ENCODE measurements at regions not wholly inside any gene's neighbourhood (a gene's known extent, or its start where the extent isn't known, plus 50 kb on each side); places are given as distances from the start of the nearest gene placed in this dataset.

DNA sequence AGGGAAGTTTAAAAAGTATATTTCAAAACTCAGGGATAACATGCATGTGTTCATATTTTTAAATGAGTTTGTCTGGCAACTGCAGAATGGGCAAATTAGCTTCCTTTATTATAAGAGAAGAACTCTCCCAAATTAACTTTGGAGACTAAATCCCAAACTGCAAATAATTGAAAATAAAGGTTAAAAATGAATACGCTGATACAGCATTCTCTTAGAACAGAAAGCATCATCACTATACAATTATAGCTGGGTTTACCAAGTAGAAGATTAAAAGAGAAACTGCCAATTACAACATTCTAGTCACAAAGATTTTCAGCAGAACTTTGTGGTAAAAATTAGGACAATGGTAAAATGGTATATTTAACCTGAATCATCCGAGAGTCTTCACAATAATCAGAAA, 73.3 kb downstream of the OLFM4 start:
- Histone ChIP-seq H2AFZ (ENCODE audit: low read length) (no peak overlapping the region), H3K27me3 (ENCODE audit: insufficient read depth, low read length) (no peaks in the 10 kb centered on the region), H3K79me2 (ENCODE audit: insufficient read depth, low read length) (no peaks in the 10 kb centered on the region), H3K36me3 (ENCODE audit: insufficient read depth, low read length) (no peaks in the 10 kb centered on the region), H4K20me1 (ENCODE audit: insufficient read depth, low read length) (no peaks in the 10 kb centered on the region), H3K27ac (ENCODE audit: low read depth, low read length) (no peak overlapping the region), H3K4me3 (ENCODE audit: insufficient read depth, low read length) (no peak overlapping the region), H3K4me2 (ENCODE audit: insufficient read depth, low read length) (no peak overlapping the region), H3K4me1 (ENCODE audit: insufficient read depth, low read length) (no peaks in the 10 kb centered on the region), H3K9me3 (ENCODE audit: low read depth, low read length) (no peaks in the 10 kb centered on the region)
- TF ChIP-seq, protein P1, sequence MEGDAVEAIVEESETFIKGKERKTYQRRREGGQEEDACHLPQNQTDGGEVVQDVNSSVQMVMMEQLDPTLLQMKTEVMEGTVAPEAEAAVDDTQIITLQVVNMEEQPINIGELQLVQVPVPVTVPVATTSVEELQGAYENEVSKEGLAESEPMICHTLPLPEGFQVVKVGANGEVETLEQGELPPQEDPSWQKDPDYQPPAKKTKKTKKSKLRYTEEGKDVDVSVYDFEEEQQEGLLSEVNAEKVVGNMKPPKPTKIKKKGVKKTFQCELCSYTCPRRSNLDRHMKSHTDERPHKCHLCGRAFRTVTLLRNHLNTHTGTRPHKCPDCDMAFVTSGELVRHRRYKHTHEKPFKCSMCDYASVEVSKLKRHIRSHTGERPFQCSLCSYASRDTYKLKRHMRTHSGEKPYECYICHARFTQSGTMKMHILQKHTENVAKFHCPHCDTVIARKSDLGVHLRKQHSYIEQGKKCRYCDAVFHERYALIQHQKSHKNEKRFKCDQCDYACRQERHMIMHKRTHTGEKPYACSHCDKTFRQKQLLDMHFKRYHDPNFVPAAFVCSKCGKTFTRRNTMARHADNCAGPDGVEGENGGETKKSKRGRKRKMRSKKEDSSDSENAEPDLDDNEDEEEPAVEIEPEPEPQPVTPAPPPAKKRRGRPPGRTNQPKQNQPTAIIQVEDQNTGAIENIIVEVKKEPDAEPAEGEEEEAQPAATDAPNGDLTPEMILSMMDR (IDR thresholded peaks at IDR 0.05; ENCODE audit: extremely low read depth, low read depth, low read length): no peak
- DNase-seq (ENCODE audit: insufficient read length, low spot score, missing footprints): no peak

DNA sequence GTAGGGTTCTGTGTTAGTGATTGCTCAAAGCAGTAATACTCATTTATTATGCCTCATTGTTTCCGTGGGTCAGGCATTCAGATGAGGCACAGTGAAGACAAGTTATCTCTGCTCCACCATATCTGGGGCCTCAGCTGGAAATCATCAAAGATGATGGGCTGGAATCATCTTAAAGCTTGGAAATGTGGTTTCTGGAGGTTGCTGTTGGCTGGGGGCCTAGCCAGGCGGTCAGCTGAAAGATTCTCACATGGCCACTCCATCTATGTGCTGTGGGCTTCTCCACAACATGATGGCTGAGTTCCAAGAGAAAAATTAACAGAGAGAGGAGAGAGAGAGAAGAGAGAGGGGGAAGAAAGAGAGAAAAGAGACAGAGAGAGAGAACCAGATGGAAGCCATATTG, 75.5 kb downstream of the OLFM4 start:
- no peaks in the 10 kb centered on the region for H3K36me3 ChIP-seq (ENCODE audit: insufficient read depth, low read length)
- no peak overlapping the region for H3K4me2 ChIP-seq (ENCODE audit: insufficient read depth, low read length)
- H3K4me1 ChIP-seq (ENCODE audit: insufficient read depth, low read length): no peaks in the 10 kb centered on the region
- no peaks in the 10 kb centered on the region for H3K27me3 ChIP-seq (ENCODE audit: insufficient read depth, low read length)
- H3K4me3 ChIP-seq (ENCODE audit: insufficient read depth, low read length): no peak overlapping the region
- TF ChIP-seq, protein P1 (IDR thresholded peaks at IDR 0.05; ENCODE audit: extremely low read depth, low read depth, low read length): no peak
- H3K79me2 ChIP-seq (ENCODE audit: insufficient read depth, low read length): no peaks in the 10 kb centered on the region
- H3K27ac ChIP-seq (ENCODE audit: low read depth, low read length): no peak overlapping the region
- no peak overlapping the region for H2AFZ ChIP-seq (ENCODE audit: low read length)
- H3K9me3 ChIP-seq (ENCODE audit: low read depth, low read length): no peaks in the 10 kb centered on the region
- no peak for DNase-seq (ENCODE audit: insufficient read length, low spot score, missing footprints)
- H4K20me1 ChIP-seq (ENCODE audit: insufficient read depth, low read length): no peaks in the 10 kb centered on the region

DNA sequence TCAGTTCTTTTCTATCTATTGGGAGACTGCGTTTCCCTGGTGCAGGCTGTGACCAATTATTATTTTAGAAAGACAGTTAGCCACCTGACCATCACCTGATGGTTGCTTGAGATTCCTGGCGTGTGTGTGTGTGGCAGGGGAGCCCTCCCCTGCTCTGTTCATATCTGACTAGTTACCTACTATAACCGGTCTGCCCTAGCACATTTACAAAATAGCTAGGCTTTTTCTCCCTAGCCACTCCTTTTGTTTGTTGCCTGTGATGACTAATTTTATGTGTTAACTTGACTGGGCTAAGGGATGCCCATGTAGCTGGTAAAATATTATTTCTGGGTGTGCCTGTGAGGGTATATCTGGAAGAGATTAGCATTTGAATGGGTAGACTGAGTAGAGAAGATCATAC, 76.9 kb downstream of the OLFM4 start:
- Histone ChIP-seq H4K20me1 (ENCODE audit: insufficient read depth, low read length) (no peaks in the 10 kb centered on the region), H3K4me1 (ENCODE audit: insufficient read depth, low read length) (no peaks in the 10 kb centered on the region), H3K27me3 (ENCODE audit: insufficient read depth, low read length) (no peaks in the 10 kb centered on the region), H2AFZ (ENCODE audit: low read length) (no peak overlapping the region), H3K36me3 (ENCODE audit: insufficient read depth, low read length) (no peaks in the 10 kb centered on the region), H3K4me2 (ENCODE audit: insufficient read depth, low read length) (no peak overlapping the region), H3K27ac (ENCODE audit: low read depth, low read length) (no peak overlapping the region), H3K4me3 (ENCODE audit: insufficient read depth, low read length) (no peak overlapping the region), H3K79me2 (ENCODE audit: insufficient read depth, low read length) (no peaks in the 10 kb centered on the region), H3K9me3 (ENCODE audit: low read depth, low read length) (no peaks in the 10 kb centered on the region)
- no peak for DNase-seq (ENCODE audit: insufficient read length, low spot score, missing footprints)
- TF ChIP-seq, protein P1 (IDR thresholded peaks at IDR 0.05; ENCODE audit: extremely low read depth, low read depth, low read length): no peak

DNA sequence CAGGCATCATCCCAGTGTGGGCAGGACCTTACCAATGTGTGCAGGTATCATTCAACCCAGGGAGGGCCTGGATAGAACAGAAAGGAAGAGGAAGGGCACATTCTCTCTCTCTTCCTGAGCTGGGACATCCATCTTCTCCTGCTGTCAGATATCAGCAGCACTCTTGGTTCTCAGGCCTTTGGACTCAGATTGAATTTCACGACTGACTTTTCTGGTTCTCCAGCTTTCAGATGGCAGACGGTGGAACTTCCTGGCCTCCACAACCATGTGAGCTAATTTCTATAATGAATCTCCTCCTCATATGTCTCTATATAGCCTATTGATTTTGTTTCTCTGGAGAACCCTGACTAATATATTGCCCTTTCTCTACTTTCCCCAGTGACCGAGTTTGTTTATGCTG, 77.3 kb downstream of the OLFM4 start:
- Histone ChIP-seq H3K27me3 (ENCODE audit: insufficient read depth, low read length) (no peaks in the 10 kb centered on the region), H3K36me3 (ENCODE audit: insufficient read depth, low read length) (no peaks in the 10 kb centered on the region), H3K79me2 (ENCODE audit: insufficient read depth, low read length) (no peaks in the 10 kb centered on the region), H2AFZ (ENCODE audit: low read length) (no peak overlapping the region), H3K4me1 (ENCODE audit: insufficient read depth, low read length) (no peaks in the 10 kb centered on the region), H3K9me3 (ENCODE audit: low read depth, low read length) (no peaks in the 10 kb centered on the region), H4K20me1 (ENCODE audit: insufficient read depth, low read length) (no peaks in the 10 kb centered on the region), H3K4me3 (ENCODE audit: insufficient read depth, low read length) (no peak overlapping the region), H3K4me2 (ENCODE audit: insufficient read depth, low read length) (no peak overlapping the region), H3K27ac (ENCODE audit: low read depth, low read length) (no peak overlapping the region)
- no peak for DNase-seq (ENCODE audit: insufficient read length, low spot score, missing footprints)
- TF ChIP-seq, protein P1 (IDR thresholded peaks at IDR 0.05; ENCODE audit: extremely low read depth, low read depth, low read length): no peak
